ENCODE measurements at regions not wholly inside any gene's neighbourhood (a gene's known extent, or its start where the extent isn't known, plus 50 kb on each side); places are given as distances from the start of the nearest gene placed in this dataset.

DNA sequence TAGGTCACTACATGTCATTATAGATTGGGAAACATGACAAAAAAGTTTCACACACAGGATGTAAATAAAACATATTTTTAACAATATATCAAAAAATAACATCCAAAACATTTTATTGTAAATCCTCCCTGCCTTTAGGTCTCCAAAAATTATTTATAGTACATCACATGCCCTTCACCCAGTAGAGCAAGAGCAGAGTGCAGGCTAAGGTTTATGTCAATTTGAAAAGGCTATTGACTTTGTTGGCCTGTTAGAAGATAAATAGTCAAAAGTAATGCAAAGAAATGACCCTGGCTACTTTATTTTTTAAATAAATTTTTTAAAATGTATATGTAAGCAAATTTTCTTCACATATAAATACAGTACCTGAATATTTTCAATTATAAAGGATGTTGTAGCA, 983.7 kb downstream of the RAB28 start:
- Histone ChIP-seq H3K27ac (no peak overlapping the region), H3K27me3 (no peaks in the 10 kb centered on the region), H3K9me3 (no peaks in the 10 kb centered on the region), H3K4me1 (no peaks in the 10 kb centered on the region), H3K4me3 (no peak overlapping the region), H3K36me3 (no peaks in the 10 kb centered on the region)
- TF ChIP-seq, protein P1, sequence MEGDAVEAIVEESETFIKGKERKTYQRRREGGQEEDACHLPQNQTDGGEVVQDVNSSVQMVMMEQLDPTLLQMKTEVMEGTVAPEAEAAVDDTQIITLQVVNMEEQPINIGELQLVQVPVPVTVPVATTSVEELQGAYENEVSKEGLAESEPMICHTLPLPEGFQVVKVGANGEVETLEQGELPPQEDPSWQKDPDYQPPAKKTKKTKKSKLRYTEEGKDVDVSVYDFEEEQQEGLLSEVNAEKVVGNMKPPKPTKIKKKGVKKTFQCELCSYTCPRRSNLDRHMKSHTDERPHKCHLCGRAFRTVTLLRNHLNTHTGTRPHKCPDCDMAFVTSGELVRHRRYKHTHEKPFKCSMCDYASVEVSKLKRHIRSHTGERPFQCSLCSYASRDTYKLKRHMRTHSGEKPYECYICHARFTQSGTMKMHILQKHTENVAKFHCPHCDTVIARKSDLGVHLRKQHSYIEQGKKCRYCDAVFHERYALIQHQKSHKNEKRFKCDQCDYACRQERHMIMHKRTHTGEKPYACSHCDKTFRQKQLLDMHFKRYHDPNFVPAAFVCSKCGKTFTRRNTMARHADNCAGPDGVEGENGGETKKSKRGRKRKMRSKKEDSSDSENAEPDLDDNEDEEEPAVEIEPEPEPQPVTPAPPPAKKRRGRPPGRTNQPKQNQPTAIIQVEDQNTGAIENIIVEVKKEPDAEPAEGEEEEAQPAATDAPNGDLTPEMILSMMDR (IDR thresholded peaks at IDR 0.05 in 4 of 5, conservative IDR thresholded peaks at IDR 0.05 in 1 of 5): no peak
- TF ChIP-seq POLR2A (IDR thresholded peaks at IDR 0.05): no peak
- no peak for ATAC-seq
- in situ Hi-C loops (cut with MboI; ENCODE audit: low sequenced_read_pairs in 4 of 4) (no loop called here), intact Hi-C loops (cut with DNase I; ENCODE audit: low total_unique reads) (no loop called here)
- no peak for DNase-seq

DNA sequence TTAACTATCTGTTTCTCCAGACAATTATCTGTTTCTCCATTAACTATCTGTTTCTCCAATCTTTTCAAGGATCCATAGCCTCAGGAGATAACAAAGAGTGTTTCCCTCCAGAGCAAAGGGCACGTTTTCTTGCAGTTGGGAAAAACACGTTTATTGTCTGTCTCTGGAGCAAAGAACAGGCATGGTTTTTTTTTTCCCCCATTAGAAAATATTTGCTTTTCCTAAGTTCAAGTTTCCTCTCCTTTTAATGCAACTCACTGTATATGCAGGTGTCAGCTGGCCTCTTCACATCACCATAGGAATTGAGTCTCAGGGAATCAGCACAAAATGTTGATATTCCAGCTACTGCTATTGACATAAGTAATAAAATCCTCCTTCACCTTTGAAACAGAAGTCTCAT, 984.4 kb downstream of the RAB28 start:
- Histone ChIP-seq H3K9me3 (no peaks in the 10 kb centered on the region), H3K4me3 (no peak overlapping the region), H3K4me1 (no peaks in the 10 kb centered on the region), H3K36me3 (no peaks in the 10 kb centered on the region), H3K27me3 (no peaks in the 10 kb centered on the region), H3K27ac (no peak overlapping the region)
- no peak for TF ChIP-seq POLR2A (IDR thresholded peaks at IDR 0.05)
- TF ChIP-seq, protein P1 (IDR thresholded peaks at IDR 0.05 in 4 of 5, conservative IDR thresholded peaks at IDR 0.05 in 1 of 5): no peak
- DNase-seq (no peak), ATAC-seq (no peak)
- intact Hi-C loops (cut with DNase I; ENCODE audit: low total_unique reads) (no loop called here), in situ Hi-C loops (cut with MboI; ENCODE audit: low sequenced_read_pairs in 4 of 4) (no loop called here)

DNA sequence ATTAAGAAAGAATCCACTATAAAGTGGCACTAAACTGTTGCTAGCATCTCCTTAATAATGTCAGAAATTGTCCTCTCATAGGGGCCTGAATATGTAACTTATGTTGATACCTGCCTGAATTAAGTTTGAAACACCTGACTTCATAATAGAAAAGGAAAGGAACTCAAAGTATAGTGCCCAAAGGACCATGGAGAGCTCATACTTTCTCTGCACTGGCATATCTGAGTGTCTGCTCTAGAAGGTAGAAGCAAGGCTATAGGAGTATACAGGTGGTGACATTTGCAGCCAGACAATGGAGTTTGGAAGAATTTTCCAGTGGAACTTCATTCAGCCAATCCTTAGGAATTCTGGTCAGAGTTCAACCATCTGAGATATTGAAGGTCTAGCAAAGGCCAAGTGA, 988.9 kb downstream of the RAB28 start:
- DNase-seq: no peak
- Histone ChIP-seq H3K4me3 (no peak overlapping the region), H3K36me3 (no peaks in the 10 kb centered on the region), H3K4me1 (no peaks in the 10 kb centered on the region), H3K9me3 (no peaks in the 10 kb centered on the region), H3K27me3 (no peaks in the 10 kb centered on the region), H3K27ac (no peak overlapping the region)
- ATAC-seq: no peak
- in situ Hi-C loops (cut with MboI; ENCODE audit: low sequenced_read_pairs in 4 of 4) (no loop called here), intact Hi-C loops (cut with DNase I; ENCODE audit: low total_unique reads) (no loop called here)
- TF ChIP-seq, protein P1 (IDR thresholded peaks at IDR 0.05 in 4 of 5, conservative IDR thresholded peaks at IDR 0.05 in 1 of 5): no peak
- no peak for TF ChIP-seq POLR2A (IDR thresholded peaks at IDR 0.05)

DNA sequence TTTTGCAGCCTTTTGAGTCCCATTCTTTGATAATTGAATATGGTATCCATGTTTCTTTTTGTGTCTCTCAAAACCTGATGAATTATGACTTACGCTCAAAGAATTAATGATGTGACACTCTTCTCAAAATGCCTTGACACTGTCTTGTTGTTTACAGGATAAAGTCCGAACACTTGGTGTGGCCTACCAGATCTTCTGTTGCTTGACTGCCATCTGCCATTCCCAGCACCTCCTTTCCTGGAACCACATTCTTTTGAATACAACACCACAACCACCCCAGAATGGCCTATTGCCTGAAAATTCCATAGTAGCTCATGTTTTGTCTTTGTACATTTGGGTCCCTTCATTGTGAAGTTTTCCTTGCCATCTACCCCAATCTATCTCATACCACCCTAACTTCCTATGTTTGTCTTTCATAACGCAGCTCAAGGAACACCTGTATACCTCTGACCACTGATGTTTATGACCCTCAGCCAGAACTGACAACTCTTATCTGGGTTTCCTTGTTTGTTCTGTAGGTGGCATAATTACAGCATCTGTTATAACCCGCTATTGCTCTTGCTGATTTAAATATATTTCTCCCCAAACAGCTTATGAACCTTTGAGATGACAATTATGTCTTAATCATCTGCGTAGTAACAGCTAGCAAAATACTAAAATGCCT, 991.3 kb downstream of the RAB28 start:
- ATAC-seq (no peak), DNase-seq (no peak)
- H3K4me3 ChIP-seq: no peak overlapping the region
- no peaks in the 10 kb centered on the region for H3K9me3 ChIP-seq
- no peaks in the 10 kb centered on the region for H3K27me3 ChIP-seq
- TF ChIP-seq POLR2A (IDR thresholded peaks at IDR 0.05): no peak
- TF ChIP-seq, protein P1 (IDR thresholded peaks at IDR 0.05 in 4 of 5, conservative IDR thresholded peaks at IDR 0.05 in 1 of 5): no peak
- intact Hi-C loops (cut with DNase I; ENCODE audit: low total_unique reads): no loop called here
- no peaks in the 10 kb centered on the region for H3K36me3 ChIP-seq
- no peaks in the 10 kb centered on the region for H3K4me1 ChIP-seq
- H3K27ac ChIP-seq: no peak overlapping the region
- in situ Hi-C loops (cut with MboI; ENCODE audit: low sequenced_read_pairs in 4 of 4): no loop called here

DNA sequence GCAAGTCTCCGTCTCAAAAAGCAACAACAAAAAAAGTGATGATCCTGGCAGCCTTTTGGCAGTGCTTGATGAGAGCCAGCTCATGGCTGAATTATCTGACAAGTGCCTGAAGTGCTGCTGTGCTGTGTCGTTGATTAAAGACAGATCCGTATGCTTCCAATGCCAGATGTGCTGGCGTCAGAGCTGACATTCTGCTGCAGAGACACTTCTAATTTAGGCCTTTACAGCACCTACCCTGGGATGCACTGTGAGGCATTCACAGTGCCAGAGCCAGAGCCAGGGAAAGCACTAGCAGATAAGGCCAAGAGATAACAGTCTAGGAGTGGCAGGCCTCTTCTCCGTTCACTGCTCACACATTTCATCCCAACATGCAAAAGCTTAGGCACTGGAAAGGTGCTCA, 995.5 kb downstream of the RAB28 start:
- Histone ChIP-seq H3K36me3 (no peaks in the 10 kb centered on the region), H3K27me3 (no peaks in the 10 kb centered on the region), H3K4me1 (no peaks in the 10 kb centered on the region), H3K4me3 (no peak overlapping the region), H3K9me3 (no peaks in the 10 kb centered on the region), H3K27ac (no peak overlapping the region)
- in situ Hi-C loops (cut with MboI; ENCODE audit: low sequenced_read_pairs in 4 of 4) (no loop called here), intact Hi-C loops (cut with DNase I; ENCODE audit: low total_unique reads) (no loop called here)
- DNase-seq (no peak), ATAC-seq (no peak)
- TF ChIP-seq, protein P1 (IDR thresholded peaks at IDR 0.05 in 4 of 5, conservative IDR thresholded peaks at IDR 0.05 in 1 of 5): no peak
- no peak for TF ChIP-seq POLR2A (IDR thresholded peaks at IDR 0.05)
